SK-N-MC (cell line): ENCODE measurements at regions not wholly inside any gene's neighbourhood (a gene's known extent, or its start where the extent isn't known, plus 50 kb on each side); places are given as distances from the start of the nearest gene placed in this dataset.

Experiments
- EZH2 ChIP-seq: fragments of 200-600 bp; sonication (generic); IDR thresholded peaks from one replicate; pipeline ENCODE4 v1.6.1; 2017; ENCODE audit warnings: antibody characterized with exemption
- POLR2AphosphoS5 ChIP-seq: IDR thresholded peaks from 2 replicates; pipeline ENCODE4 v1.6.1; 2012; ENCODE audit warnings: mild to moderate bottlenecking, low read depth, low read length, borderline replicate concordance

DNA sequence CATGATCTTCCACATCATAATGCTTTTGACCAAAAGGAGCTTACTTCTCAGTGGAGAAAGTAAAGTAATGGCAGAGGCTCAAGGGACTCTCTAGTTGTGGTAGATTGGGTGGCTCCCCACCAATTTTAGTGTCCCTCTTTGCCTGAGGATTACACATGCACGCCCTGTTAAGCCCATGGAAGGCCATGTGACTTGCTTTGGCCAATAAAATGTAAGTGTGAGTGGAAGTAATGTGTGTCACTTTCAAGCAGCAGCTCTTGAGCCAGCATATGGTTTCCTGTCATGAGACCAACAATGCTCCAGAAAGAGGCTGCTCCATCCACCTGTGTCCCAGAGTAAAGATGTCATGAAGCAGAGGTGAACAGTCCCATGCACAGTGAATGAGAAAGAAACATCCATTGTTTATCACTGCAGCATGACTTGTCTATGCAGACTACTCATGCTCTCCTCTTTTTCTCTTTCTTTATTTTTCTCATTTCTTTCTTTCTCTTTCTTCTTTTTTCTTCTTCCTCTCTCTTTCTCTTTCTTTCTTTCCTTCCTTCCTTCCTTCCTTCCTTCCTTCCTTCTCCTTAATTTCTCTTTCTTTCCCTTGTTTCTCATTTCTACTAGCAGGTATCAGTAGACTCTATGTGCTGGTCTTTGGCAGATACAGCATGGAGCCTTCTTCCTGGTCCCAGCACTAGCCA, 57.3 kb upstream of the EGFLAM start:
- TF ChIP-seq POLR2AphosphoS5 (no peak), EZH2 (no peak)
